ENCODE measurements at regions not wholly inside any gene's neighbourhood (a gene's known extent, or its start where the extent isn't known, plus 50 kb on each side); places are given as distances from the start of the nearest gene placed in this dataset.

GRCh38 chr5:1963358-1963757 lies 80.6 kb upstream of the IRX4 start:
- no peak for FAIRE-seq
- DNase-seq (ENCODE audit: insufficient read length, low spot score): no peak
- TF ChIP-seq CTCF (IDR thresholded peaks at IDR 0.05; ENCODE audit: insufficient read depth, missing control alignments): no peak

GRCh38 chr5:1962619-1963355 lies 80.1 kb upstream of the IRX4 start:
- DNase-seq (ENCODE audit: insufficient read length, low spot score) (no peak), FAIRE-seq (no peak)
- no peak for TF ChIP-seq CTCF (IDR thresholded peaks at IDR 0.05; ENCODE audit: insufficient read depth, missing control alignments)

- TF ChIP-seq CTCF (IDR thresholded peaks at IDR 0.05; ENCODE audit: insufficient read depth, missing control alignments): no peak
- FAIRE-seq: no peak
- no peak for DNase-seq (ENCODE audit: insufficient read length, low spot score)
These were observed 79.3 kb upstream of the IRX4 start for GRCh38 chr5:1961952-1962595.

- TF ChIP-seq CTCF (IDR thresholded peaks at IDR 0.05; ENCODE audit: insufficient read depth, missing control alignments): no peak
- FAIRE-seq: no peak
- DNase-seq (ENCODE audit: insufficient read length, low spot score): no peak
These were observed 78.7 kb upstream of the IRX4 start for GRCh38 chr5:1961304-1961946.

- TF ChIP-seq CTCF (IDR thresholded peaks at IDR 0.05; ENCODE audit: insufficient read depth, missing control alignments): no peak
- FAIRE-seq (no peak), DNase-seq (ENCODE audit: insufficient read length, low spot score) (no peak)
These were observed 78.0 kb upstream of the IRX4 start for GRCh38 chr5:1960595-1961303.

- FAIRE-seq: no peak
- no peak for DNase-seq (ENCODE audit: insufficient read length, low spot score)
- TF ChIP-seq CTCF (IDR thresholded peaks at IDR 0.05; ENCODE audit: insufficient read depth, missing control alignments): no peak
These were observed 77.2 kb upstream of the IRX4 start for GRCh38 chr5:1959725-1960581.

Data from D721Med (cell line).